Activated CD8-positive, alpha-beta T cell treated with anti-CD3 and anti-CD28 coated beads for 36 hours (primary cell): ENCODE measurements at regions not wholly inside any gene's neighbourhood (a gene's known extent, or its start where the extent isn't known, plus 50 kb on each side); places are given as distances from the start of the nearest gene placed in this dataset.
"Not testable (repeated sequence)": the region's sequence is repeated elsewhere in the genome, so short reads cannot be mapped to it uniquely, and the experiment has no call there.

ENCODE experiments used
- ATAC-seq: fragments of 200-7000 bp; cut with Tn5 transposase; one replicate; pipeline ENCODE4 v1.10.0; 2021; ENCODE audit warnings: mild to moderate bottlenecking, moderate library complexity
- CTCF ChIA-PET: fragments of 350-600 bp; sonication (Branson Sonifier 250); formaldehyde crosslinking; loops from one replicate; lab custom pipeline; 2021; ENCODE audit warnings: antibody characterized with exemption; lab: Charles Lee
- POLR2A ChIA-PET: fragments of 350-600 bp; sonication (Branson Sonifier 250); formaldehyde crosslinking; loops from one replicate; lab custom pipeline; 2021; ENCODE audit warnings: antibody characterized with exemption; lab: Charles Lee
- DNase-seq: peaks from one replicate; pipeline ENCODE4 v3.0.0-alpha.2; 2020
- H3K27ac Mint-ChIP-seq: one replicate; pipeline ENCODE4 v1.8.0; 2021; ENCODE audit warnings: mild to moderate bottlenecking, mixed read lengths
- H3K27me3 Mint-ChIP-seq: one replicate; pipeline ENCODE4 v1.8.0; 2021; ENCODE audit warnings: mixed read lengths
- H3K36me3 Mint-ChIP-seq: one replicate; pipeline ENCODE4 v1.8.0; 2021; ENCODE audit warnings: low read depth, mixed read lengths
- H3K4me1 Mint-ChIP-seq: one replicate; pipeline ENCODE4 v1.8.0; 2021; ENCODE audit warnings: low read depth, mixed read lengths
- H3K4me3 Mint-ChIP-seq: one replicate; pipeline ENCODE4 v1.8.0; 2021; ENCODE audit warnings: mild to moderate bottlenecking, moderate library complexity, mixed read lengths
- H3K9me3 Mint-ChIP-seq: one replicate; pipeline ENCODE4 v1.8.0; 2021; ENCODE audit warnings: mixed read lengths
- intact Hi-C: fragments of 100-400 bp; cut with micrococcal nuclease; formaldehyde crosslinking; loops from one replicate; pipeline ENCODE4 v1.10.0; 2022
- TF ChIP-seq, protein P1 (sequence below): fragments of 200-600 bp; IDR thresholded peaks from one replicate; pipeline ENCODE4 v1.8.0; 2022; ENCODE audit warnings: antibody characterized with exemption, mild to moderate bottlenecking

- H3K36me3 Mint-ChIP-seq = no peaks in the 10 kb centered on the region
- H3K27me3 Mint-ChIP-seq = peaks cover 2% of the 10 kb centered on the region
- H3K4me3 Mint-ChIP-seq = no peak overlapping the region
- H3K4me1 Mint-ChIP-seq = no peaks in the 10 kb centered on the region
- intact Hi-C loops = no loop called here
- H3K27ac Mint-ChIP-seq = no peak overlapping the region
- ChIA-PET POLR2A (no interaction called here), CTCF (interaction anchor here (1.2 kb wide), 1 partner anchor 19 kb away, joined by 3 read pairs; no protein-coding TSS in a partner anchor)
- no peak for DNase-seq
- no peak for ATAC-seq
- no peaks in the 10 kb centered on the region for H3K9me3 Mint-ChIP-seq
- TF ChIP-seq, protein P1, sequence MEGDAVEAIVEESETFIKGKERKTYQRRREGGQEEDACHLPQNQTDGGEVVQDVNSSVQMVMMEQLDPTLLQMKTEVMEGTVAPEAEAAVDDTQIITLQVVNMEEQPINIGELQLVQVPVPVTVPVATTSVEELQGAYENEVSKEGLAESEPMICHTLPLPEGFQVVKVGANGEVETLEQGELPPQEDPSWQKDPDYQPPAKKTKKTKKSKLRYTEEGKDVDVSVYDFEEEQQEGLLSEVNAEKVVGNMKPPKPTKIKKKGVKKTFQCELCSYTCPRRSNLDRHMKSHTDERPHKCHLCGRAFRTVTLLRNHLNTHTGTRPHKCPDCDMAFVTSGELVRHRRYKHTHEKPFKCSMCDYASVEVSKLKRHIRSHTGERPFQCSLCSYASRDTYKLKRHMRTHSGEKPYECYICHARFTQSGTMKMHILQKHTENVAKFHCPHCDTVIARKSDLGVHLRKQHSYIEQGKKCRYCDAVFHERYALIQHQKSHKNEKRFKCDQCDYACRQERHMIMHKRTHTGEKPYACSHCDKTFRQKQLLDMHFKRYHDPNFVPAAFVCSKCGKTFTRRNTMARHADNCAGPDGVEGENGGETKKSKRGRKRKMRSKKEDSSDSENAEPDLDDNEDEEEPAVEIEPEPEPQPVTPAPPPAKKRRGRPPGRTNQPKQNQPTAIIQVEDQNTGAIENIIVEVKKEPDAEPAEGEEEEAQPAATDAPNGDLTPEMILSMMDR = no peak
Observed at GRCh38 chr4:55028196-55028595, 97.2 kb downstream of the KDR start.

- ATAC-seq (no peak), DNase-seq (no peak)
- Mint-ChIP-seq H3K9me3 (no peaks in the 10 kb centered on the region), H3K27me3 (peaks cover 2% of the 10 kb centered on the region), H3K4me1 (no peaks in the 10 kb centered on the region), H3K4me3 (no peak overlapping the region), H3K36me3 (no peaks in the 10 kb centered on the region), H3K27ac (no peak overlapping the region)
- intact Hi-C loops = no loop called here
- TF ChIP-seq, protein P1 = no peak
- POLR2A ChIA-PET = no interaction called here
- CTCF ChIA-PET = no interaction called here
Observed at GRCh38 chr4:55027596-55027995, 97.8 kb downstream of the KDR start.

- intact Hi-C loops, CTCF ChIA-PET, POLR2A ChIA-PET, H3K9me3 Mint-ChIP-seq, H3K36me3 Mint-ChIP-seq, H3K27ac Mint-ChIP-seq, ATAC-seq, DNase-seq, H3K27me3 Mint-ChIP-seq, H3K4me3 Mint-ChIP-seq, H3K4me1 Mint-ChIP-seq: not testable (repeated sequence)
Observed at GRCh38 chr4:55025456-55025855, 99.9 kb downstream of the KDR start.

DNA sequence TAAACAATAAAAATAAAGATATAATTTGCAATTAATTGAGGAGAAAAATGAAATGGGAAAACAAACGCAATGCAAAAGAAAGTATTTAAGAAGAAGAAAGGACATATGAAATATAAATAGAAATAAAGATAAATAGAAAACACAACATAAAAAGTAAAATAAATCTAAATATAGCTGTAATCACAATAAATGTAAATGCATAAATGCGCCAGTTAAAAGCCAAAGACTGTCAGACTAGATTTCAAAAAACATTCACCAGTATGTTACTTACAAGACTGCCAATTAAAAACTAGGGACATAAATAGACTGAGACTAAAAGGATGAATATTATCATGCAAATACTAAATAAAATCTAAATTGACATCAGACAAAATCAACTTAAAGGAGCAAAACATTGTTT, 102.4 kb downstream of the KDR start:
- Mint-ChIP-seq H3K36me3 (no peaks in the 10 kb centered on the region), H3K4me3 (no peak overlapping the region), H3K9me3 (no peaks in the 10 kb centered on the region), H3K4me1 (no peaks in the 10 kb centered on the region), H3K27me3 (peaks cover 9% of the 10 kb centered on the region), H3K27ac (no peak overlapping the region)
- DNase-seq (no peak), ATAC-seq (no peak)
- TF ChIP-seq, protein P1 = no peak
- CTCF ChIA-PET = no interaction called here
- POLR2A ChIA-PET = no interaction called here
- intact Hi-C loops = no loop called here

- ATAC-seq (no peak), DNase-seq (no peak)
- ChIA-PET CTCF (no interaction called here), POLR2A (interaction anchor here (0.7 kb wide), 1 partner anchor 358 kb away, joined by 3 read pairs; no protein-coding TSS in a partner anchor)
- no peaks in the 10 kb centered on the region for H3K9me3 Mint-ChIP-seq
- no peak overlapping the region for H3K4me3 Mint-ChIP-seq
- H3K27me3 Mint-ChIP-seq = peaks cover 9% of the 10 kb centered on the region
- no peaks in the 10 kb centered on the region for H3K36me3 Mint-ChIP-seq
- intact Hi-C loops = no loop called here
- H3K4me1 Mint-ChIP-seq = no peaks in the 10 kb centered on the region
- TF ChIP-seq, protein P1 = no peak
- no peak overlapping the region for H3K27ac Mint-ChIP-seq
Observed at GRCh38 chr4:55021214-55021613, 104.2 kb downstream of the KDR start.

DNA sequence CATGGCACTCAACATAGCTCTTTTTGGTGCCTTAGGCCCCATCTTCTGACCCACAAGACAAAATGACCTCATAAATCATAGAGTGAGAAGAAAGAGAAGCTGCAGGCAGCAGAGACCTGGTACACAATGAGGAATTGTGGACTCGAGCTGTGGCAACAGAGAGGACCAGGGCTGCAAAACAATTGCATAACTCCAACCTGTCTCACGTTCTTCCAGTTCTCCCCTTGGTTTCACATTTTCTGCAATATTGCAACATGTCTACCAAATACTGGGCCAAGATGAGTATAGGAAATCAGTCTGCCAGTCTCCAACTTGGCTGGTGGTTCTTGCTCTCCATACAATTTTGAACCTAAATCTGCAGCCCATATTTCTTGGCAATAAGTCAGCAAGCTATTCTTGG, 105.3 kb downstream of the KDR start:
- ATAC-seq = no peak
- intact Hi-C loops = no loop called here
- no peak for DNase-seq
- no peak overlapping the region for H3K4me3 Mint-ChIP-seq
- H3K27ac Mint-ChIP-seq = no peak overlapping the region
- H3K27me3 Mint-ChIP-seq = peaks cover 9% of the 10 kb centered on the region
- TF ChIP-seq, protein P1 = no peak
- H3K36me3 Mint-ChIP-seq = no peaks in the 10 kb centered on the region
- CTCF ChIA-PET = no interaction called here
- H3K9me3 Mint-ChIP-seq = no peaks in the 10 kb centered on the region
- POLR2A ChIA-PET = no interaction called here
- H3K4me1 Mint-ChIP-seq = peaks cover 3% of the 10 kb centered on the region
